ENCODE measurements at regions not wholly inside any gene's neighbourhood (a gene's known extent, or its start where the extent isn't known, plus 50 kb on each side); places are given as distances from the start of the nearest gene placed in this dataset.

DNA sequence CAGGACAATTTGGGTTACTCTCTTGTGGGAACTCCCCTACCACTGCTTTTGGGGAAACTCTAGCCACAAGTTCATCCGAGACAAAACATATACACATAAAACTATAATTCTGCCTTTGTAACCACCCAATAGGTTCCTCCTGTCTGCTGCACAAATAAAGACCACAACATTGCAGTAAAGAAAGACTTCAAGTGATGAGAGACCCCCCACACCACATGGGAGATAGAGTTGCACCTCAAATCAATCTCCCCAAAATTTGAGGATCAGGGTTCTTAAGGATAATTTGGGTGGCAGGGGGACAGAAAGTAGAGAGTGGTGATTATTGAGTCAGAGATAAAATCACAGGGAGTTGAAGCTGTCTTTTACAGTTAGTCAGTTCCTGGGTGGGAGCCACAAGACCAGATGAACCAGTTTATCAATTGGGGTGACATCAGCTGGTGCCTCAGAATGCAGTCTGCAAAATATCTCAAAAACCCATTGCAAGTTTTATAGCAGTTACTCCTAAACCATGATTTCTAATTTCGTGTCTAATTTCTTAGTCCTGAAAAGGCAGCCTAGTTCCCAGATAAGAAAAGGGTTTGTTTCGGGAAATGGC, 1348.5 kb downstream of the PCDH9 start:
- TF ChIP-seq, protein P1, sequence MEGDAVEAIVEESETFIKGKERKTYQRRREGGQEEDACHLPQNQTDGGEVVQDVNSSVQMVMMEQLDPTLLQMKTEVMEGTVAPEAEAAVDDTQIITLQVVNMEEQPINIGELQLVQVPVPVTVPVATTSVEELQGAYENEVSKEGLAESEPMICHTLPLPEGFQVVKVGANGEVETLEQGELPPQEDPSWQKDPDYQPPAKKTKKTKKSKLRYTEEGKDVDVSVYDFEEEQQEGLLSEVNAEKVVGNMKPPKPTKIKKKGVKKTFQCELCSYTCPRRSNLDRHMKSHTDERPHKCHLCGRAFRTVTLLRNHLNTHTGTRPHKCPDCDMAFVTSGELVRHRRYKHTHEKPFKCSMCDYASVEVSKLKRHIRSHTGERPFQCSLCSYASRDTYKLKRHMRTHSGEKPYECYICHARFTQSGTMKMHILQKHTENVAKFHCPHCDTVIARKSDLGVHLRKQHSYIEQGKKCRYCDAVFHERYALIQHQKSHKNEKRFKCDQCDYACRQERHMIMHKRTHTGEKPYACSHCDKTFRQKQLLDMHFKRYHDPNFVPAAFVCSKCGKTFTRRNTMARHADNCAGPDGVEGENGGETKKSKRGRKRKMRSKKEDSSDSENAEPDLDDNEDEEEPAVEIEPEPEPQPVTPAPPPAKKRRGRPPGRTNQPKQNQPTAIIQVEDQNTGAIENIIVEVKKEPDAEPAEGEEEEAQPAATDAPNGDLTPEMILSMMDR (IDR thresholded peaks at IDR 0.05), result no peak
- Mint-ChIP-seq H3K27ac (no peak overlapping the region), H3K36me3 (ENCODE audit: low read depth) (0 out of 2 replicates have a peak, but pooled peaks cover 8% of the 10 kb centered on the region), H3K27me3 (ENCODE audit: insufficient read depth) (no peaks in the 10 kb centered on the region; the same call in 1 of the 2 replicates), H3K4me3 (no peak overlapping the region), H3K4me1 (ENCODE audit: low read depth) (no peaks in the 10 kb centered on the region), H3K9me3 (peaks cover 6% of the 10 kb centered on the region; the same call in 1 of the 2 replicates)
- no peak for DNase-seq

DNA sequence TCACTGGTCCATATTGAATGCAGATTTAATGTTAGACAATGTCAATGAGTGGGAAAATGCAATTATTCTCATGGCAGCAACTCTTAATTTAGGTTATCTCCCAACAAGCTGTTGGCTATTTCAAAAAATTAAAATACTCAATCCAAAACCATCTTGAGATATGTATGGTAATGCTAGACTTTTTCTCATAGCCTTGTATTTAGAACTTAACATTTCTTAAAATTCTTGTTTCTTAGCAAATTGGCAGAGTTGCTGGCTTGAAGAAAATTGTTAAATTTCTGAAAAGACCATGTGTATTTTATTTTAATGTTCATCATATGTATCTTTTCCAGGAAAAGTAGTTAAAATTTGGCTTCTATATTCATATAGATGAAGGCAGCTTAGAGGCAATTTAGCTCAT, 1355.1 kb downstream of the PCDH9 start:
- no peaks in the 10 kb centered on the region for H3K36me3 Mint-ChIP-seq (ENCODE audit: low read depth)
- no peaks in the 10 kb centered on the region for H3K4me1 Mint-ChIP-seq (ENCODE audit: low read depth)
- H3K4me3 Mint-ChIP-seq, result no peak overlapping the region
- DNase-seq, result no peak
- TF ChIP-seq, protein P1 (IDR thresholded peaks at IDR 0.05), result no peak
- no peak overlapping the region for H3K27ac Mint-ChIP-seq
- no peaks in the 10 kb centered on the region; the same call in none of the 2 replicates for H3K27me3 Mint-ChIP-seq (ENCODE audit: insufficient read depth)
- H3K9me3 Mint-ChIP-seq, result no peaks in the 10 kb centered on the region

DNA sequence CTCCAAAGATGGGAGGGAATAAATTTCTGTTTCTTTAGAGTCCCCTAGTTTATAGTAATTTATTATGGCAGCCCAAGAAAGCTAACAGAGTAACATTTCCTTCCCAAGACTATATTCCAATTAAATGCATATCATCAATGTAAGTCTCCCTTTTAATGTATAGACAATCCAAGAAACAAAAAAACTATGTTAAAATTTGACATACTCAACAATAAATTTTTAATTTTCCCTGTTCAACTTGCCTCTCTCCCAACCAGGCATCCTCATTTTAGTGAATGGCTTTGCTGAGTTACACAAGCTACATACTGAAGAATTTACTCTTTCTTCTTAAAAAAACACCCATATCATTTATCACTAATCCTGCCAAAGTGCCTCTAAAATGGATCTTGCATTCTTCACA, 1357.7 kb downstream of the PCDH9 start:
- H3K27me3 Mint-ChIP-seq (ENCODE audit: insufficient read depth), result no peaks in the 10 kb centered on the region; the same call in 1 of the 2 replicates
- H3K4me3 Mint-ChIP-seq, result no peak overlapping the region
- no peaks in the 10 kb centered on the region for H3K4me1 Mint-ChIP-seq (ENCODE audit: low read depth)
- no peaks in the 10 kb centered on the region for H3K36me3 Mint-ChIP-seq (ENCODE audit: low read depth)
- TF ChIP-seq, protein P1 (IDR thresholded peaks at IDR 0.05), result no peak
- no peak overlapping the region for H3K27ac Mint-ChIP-seq
- no peaks in the 10 kb centered on the region for H3K9me3 Mint-ChIP-seq
- DNase-seq, result no peak

DNA sequence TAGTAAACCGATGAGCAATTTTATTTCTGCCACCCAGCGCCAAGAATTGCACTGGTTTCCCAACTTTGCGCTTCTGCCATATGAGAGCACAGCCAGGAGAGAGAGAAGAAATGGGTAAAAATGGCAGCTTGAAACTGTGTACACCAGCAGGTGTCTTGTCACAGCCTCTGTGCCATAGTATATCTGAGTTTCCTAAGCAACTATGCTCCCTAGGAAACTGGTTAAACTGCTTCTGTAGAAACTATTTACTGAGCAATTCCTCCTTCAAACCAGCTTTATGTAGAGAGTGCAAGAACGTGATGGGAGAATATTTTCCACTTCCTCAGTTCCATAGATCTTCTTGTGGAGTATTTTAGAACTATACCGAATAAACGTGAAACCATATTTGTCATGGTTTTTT, 1361.3 kb downstream of the PCDH9 start:
- TF ChIP-seq, protein P1 (IDR thresholded peaks at IDR 0.05), result no peak
- Mint-ChIP-seq H3K36me3 (ENCODE audit: low read depth) (no peaks in the 10 kb centered on the region), H3K4me3 (no peak overlapping the region), H3K27ac (no peak overlapping the region), H3K27me3 (ENCODE audit: insufficient read depth) (no peaks in the 10 kb centered on the region; the same call in 1 of the 2 replicates), H3K4me1 (ENCODE audit: low read depth) (no peaks in the 10 kb centered on the region), H3K9me3 (no peaks in the 10 kb centered on the region)
- no peak for DNase-seq

GRCh38 chr13:65868099-65868498, 1362.0 kb downstream of the PCDH9 start:
- TF ChIP-seq, protein P1 (IDR thresholded peaks at IDR 0.05), result no peak
- Mint-ChIP-seq H3K27ac (no peak overlapping the region), H3K4me3 (no peak overlapping the region), H3K36me3 (ENCODE audit: low read depth) (no peaks in the 10 kb centered on the region), H3K27me3 (ENCODE audit: insufficient read depth) (no peaks in the 10 kb centered on the region), H3K9me3 (no peaks in the 10 kb centered on the region), H3K4me1 (ENCODE audit: low read depth) (no peaks in the 10 kb centered on the region)
- DNase-seq, result no peak
